ENCODE measurements at regions not wholly inside any gene's neighbourhood (a gene's known extent, or its start where the extent isn't known, plus 50 kb on each side); places are given as distances from the start of the nearest gene placed in this dataset.

DNA sequence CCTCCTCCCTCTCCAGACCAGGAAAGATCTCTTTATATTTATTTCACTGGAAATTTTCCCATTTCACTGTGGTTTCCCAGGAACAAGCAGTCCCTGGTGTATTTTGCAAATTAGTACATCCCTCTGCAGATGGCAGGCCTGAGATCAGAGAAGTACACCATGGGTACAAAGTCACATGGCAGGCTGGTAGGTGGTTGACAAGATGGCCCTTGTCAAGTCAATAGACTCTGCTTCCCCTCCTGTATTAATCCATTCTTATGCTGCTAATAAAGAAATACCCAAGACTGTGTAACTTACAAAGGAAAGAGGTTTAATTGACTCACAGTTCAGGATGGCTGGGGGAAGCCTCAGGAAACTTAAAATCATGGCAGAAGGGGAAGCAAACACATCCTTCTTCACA, 51.6 kb upstream of the KSR1 start:
- TF ChIP-seq POLR2AphosphoS5 (IDR thresholded peaks at IDR 0.05; ENCODE audit: low read depth, low read length) (no peak), EZH2 (IDR thresholded peaks at IDR 0.05) (no peak), CEBPB (IDR thresholded peaks at IDR 0.05; ENCODE audit: low read depth) (no peak), POLR2A (IDR thresholded peaks at IDR 0.05; ENCODE audit: borderline replicate concordance, extremely low read depth, insufficient read depth, insufficient read length) (no peak), ZFX (IDR thresholded peaks at IDR 0.05) (no peak), SP1 (IDR thresholded peaks at IDR 0.05; ENCODE audit: low read depth) (no peak), RAD21 (IDR thresholded peaks at IDR 0.05; ENCODE audit: low read depth) (no peak), CBX3 (IDR thresholded peaks at IDR 0.05; ENCODE audit: low read depth) (no peak)
- TF ChIP-seq, protein P1, sequence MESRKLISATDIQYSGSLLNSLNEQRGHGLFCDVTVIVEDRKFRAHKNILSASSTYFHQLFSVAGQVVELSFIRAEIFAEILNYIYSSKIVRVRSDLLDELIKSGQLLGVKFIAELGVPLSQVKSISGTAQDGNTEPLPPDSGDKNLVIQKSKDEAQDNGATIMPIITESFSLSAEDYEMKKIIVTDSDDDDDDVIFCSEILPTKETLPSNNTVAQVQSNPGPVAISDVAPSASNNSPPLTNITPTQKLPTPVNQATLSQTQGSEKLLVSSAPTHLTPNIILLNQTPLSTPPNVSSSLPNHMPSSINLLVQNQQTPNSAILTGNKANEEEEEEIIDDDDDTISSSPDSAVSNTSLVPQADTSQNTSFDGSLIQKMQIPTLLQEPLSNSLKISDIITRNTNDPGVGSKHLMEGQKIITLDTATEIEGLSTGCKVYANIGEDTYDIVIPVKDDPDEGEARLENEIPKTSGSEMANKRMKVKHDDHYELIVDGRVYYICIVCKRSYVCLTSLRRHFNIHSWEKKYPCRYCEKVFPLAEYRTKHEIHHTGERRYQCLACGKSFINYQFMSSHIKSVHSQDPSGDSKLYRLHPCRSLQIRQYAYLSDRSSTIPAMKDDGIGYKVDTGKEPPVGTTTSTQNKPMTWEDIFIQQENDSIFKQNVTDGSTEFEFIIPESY (IDR thresholded peaks at IDR 0.05; ENCODE audit: extremely low read depth, insufficient replicate concordance, low read length) = no peak
- TF ChIP-seq, protein P2, sequence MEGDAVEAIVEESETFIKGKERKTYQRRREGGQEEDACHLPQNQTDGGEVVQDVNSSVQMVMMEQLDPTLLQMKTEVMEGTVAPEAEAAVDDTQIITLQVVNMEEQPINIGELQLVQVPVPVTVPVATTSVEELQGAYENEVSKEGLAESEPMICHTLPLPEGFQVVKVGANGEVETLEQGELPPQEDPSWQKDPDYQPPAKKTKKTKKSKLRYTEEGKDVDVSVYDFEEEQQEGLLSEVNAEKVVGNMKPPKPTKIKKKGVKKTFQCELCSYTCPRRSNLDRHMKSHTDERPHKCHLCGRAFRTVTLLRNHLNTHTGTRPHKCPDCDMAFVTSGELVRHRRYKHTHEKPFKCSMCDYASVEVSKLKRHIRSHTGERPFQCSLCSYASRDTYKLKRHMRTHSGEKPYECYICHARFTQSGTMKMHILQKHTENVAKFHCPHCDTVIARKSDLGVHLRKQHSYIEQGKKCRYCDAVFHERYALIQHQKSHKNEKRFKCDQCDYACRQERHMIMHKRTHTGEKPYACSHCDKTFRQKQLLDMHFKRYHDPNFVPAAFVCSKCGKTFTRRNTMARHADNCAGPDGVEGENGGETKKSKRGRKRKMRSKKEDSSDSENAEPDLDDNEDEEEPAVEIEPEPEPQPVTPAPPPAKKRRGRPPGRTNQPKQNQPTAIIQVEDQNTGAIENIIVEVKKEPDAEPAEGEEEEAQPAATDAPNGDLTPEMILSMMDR (IDR thresholded peaks at IDR 0.05 in 2 of 3, conservative IDR thresholded peaks at IDR 0.05 in 1 of 3; ENCODE audit: borderline replicate concordance in 1 of 3, insufficient read depth in 1 of 3, low read depth in 2 of 3, low read length in 2 of 3) = no peak

All from HCT116 (cell line).